NCI-H2081 treated with DMSO at 0.1 percent for 48 hours (cell line): ENCODE measurements at regions not wholly inside any gene's neighbourhood (a gene's known extent, or its start where the extent isn't known, plus 50 kb on each side); places are given as distances from the start of the nearest gene placed in this dataset.

ENCODE experiments used
- DNase-seq: peaks from one replicate; lab custom pipeline; 2025; lab: John Stamatoyannopoulos, UW

GRCh38 chr6:104212977-104213668 is 646.6 kb downstream of the HACE1 start:
- no peak for DNase-seq

GRCh38 chr6:104207635-104208034 is 652.1 kb downstream of the HACE1 start:
- no peak for DNase-seq

GRCh38 chr6:104201557-104201956 is 658.2 kb downstream of the HACE1 start:
- DNase-seq: no peak

DNA sequence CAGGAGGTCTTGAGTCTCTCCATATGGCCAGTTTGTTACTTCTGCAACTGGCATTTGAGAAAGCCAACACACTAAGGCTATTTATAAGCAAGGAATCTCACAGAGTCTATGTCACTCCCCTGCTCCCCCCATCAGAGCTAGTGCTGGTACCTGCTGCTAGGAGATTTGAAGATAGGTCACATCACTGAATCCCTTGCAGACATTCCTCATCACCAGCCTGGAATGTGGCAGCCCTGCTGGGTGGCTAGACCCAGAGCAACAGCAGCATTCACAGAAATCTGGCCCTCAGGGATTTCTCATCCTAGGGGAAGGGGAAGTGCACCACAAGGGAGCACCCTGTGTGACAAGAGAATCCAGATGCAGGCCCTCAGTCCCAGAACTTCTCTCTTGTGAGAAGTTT is 672.1 kb downstream of the HACE1 start:
- no peak for DNase-seq

DNA sequence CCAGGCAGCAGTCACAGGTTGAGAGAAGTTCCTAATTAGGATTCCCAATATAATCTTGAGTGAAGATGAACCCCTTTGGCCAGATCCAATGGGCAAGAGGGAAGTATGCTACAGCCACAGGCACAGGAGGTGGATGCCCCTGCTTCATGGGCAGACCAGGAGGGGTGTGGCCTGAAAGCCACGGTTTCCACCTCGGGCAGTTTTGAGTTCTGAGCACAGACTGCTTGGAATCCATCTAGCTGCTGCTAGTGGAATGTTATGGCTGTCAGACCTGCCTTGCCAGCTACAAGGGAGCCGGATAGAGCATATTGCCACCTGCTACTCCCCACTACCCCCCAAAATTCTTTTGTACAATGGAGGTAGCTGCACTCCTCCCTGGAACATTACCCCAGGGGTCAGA is 672.9 kb downstream of the HACE1 start:
- DNase-seq: no peak

DNA sequence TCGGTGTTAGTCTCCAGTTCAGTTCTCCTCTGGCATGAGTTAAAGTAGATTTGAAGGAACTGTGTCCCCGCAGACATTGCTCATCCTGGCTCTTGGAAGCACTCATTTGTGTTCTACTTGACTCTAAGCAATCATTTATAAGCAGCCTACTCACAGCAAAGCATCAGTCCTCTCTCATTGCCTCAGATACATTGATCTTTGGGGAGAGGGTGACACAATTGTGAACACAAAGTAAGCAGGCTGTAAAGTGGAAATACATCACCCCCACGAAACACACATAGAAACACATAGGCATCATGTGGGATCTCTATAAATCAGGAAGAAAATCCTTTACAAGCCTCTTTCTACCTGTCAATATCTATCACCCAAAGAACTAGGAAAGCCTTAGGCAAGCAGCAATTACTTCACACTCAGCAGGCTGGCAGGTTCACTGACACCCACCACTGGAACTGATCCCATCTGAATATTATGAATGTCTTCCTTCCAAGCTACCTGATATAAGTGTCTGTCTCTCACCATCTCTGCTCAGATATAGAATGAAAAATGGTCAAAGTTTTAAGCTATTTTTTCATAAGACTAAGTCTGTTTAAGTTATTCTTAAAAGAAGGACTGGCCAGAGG is 675.8 kb downstream of the HACE1 start:
- no peak for DNase-seq

- DNase-seq: no peak
These were observed 676.9 kb downstream of the HACE1 start for GRCh38 chr6:104182811-104183210.

GRCh38 chr6:104173668-104174067 is 686.1 kb downstream of the HACE1 start:
- DNase-seq: no peak

GRCh38 chr6:104170401-104170800 is 689.3 kb downstream of the HACE1 start:
- DNase-seq: no peak

GRCh38 chr6:104166055-104166668 is 693.6 kb downstream of the HACE1 start:
- no peak for DNase-seq

- DNase-seq: no peak
These were observed 697.6 kb downstream of the HACE1 start for GRCh38 chr6:104162036-104162669.

DNA sequence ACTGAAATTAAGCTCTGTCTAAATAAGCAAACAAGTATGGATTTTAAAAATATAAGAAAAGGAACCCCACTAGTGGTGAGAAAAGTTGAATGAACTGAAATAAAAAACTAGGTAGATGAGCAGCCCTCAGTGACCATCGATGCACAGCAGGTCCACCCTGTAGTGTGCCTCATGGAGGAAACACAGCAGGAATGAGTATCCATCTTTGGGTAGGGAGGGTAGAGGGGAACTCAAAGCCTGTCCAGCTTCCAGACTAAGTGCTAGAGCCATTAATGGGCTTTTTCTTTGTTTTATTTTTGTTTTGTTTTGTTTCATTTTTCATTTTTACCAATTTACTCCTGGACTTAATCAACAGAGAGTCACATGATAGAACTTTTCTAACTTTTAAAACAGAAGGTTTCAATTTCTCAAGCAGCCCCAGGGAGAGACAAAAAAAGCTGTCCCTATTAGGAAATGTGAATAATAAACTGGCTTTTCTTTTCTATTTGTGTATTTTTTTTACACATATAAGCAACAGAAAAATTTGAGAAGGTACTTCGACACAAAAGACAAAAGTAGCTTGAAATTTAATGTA is 700.6 kb downstream of the HACE1 start:
- no peak for DNase-seq

GRCh38 chr6:104143757-104144156 is 716.0 kb downstream of the HACE1 start:
- no peak for DNase-seq

DNA sequence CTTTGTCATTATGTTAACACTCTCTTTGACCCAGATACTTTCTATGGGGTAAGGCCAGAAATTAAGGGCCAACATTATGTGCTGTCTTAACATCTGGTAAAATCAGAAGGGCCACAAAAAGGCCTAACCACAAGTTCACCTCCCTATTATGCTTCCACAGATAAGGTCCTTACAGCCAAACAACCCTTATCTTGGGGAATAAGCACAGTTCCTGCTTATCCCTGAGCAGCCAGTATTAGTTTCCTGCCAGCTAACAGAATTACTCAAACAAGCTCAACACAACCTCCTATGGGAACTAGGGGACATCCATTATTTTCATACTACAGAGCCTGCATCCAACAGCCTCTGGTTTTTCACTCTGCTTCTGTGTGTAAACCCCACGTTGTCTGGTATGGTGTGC is 724.8 kb downstream of the HACE1 start:
- DNase-seq: no peak

DNA sequence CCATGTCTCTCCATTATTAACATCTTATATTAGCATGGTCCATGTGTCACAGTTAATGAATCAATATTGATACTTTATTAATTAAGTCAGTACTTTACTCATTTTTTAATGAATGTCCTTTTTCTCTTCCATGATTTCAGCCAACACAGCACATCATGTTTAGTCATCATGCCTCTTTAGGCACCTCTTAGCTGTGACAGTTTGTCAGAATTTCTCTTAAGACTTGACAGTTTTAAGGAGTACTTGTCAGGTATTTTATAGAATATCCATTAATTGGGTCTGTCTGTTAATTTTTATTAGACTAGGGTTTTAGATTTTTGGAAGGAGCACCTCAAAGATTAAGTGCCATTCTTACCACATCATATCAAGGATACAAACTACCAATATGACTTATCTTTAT is 729.4 kb downstream of the HACE1 start:
- no peak for DNase-seq

- no peak for DNase-seq
These were observed 733.3 kb downstream of the HACE1 start for GRCh38 chr6:104126315-104127005.

DNA sequence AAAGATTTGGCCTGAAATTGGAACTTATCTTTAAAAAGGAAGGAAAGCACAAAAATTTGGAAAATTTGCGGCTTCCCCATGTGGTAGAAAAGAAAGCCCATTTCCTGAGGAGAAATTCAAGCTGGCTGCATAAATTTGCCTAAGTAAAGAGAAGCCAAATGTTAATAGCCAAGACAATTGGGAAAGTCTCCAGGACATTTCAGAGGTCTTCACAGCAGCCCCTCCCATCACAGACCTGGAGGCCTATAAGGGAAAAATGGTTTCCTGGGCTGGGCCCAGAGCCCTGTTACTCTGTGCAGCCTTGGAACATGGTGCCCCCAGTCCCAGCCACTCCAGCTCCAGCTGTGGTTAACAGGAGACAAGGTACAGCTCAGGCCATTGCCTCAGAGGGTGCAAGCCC is 736.5 kb downstream of the HACE1 start:
- no peak for DNase-seq

GRCh38 chr6:104118274-104118673 is 741.4 kb downstream of the HACE1 start:
- DNase-seq: no peak

- DNase-seq: no peak
These were observed 749.9 kb downstream of the HACE1 start for GRCh38 chr6:104109806-104110205.

- no peak for DNase-seq
These were observed 751.1 kb downstream of the HACE1 start for GRCh38 chr6:104108634-104109033.

- peak; percentile 26 for DNase-seq
These were observed 763.9 kb downstream of the HACE1 start for GRCh38 chr6:104095661-104096416.
